CD4-positive, alpha-beta T cell treated with Interleukin-6 at 100 ng/mL for 8 hours (primary cell): ENCODE measurements at regions not wholly inside any gene's neighbourhood (a gene's known extent, or its start where the extent isn't known, plus 50 kb on each side); places are given as distances from the start of the nearest gene placed in this dataset.
"Not testable (repeated sequence)": the region's sequence is repeated elsewhere in the genome, so short reads cannot be mapped to it uniquely, and the experiment has no call there.

ENCODE experiments used
- DNase-seq: peaks from one replicate; pipeline ENCODE4 v3.0.0-alpha.2; 2020; ENCODE audit warnings: mixed read lengths, low spot score

DNA sequence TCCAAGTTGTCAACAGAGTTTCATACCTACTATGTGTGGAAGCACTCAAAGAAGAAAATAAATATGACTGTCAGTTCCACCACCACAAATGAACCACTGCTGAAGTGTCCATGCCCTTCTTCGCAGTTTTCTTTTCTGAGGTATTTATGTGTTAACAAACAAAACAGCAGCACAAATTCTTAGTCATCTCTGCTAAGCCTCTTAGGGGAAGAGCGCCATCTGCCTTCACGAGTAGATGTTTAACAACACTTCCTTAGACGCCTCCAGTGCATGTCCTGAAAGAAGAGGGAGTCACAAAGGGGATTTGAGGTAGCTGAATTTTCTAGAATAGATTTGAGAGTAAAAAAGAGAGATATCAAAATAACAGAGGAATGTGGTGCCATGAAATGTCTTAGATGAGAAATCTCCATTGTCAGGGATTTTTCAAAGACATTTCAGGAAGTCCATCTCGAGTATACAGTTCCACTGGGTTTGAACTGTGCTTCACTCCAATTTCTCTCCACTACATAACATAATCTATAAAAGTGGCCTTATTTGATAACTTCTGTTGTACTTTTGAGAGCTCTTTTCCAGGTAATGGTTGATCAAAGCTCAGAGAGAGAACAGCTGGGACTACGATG is 775.3 kb upstream of the POM121L12 start:
- no peak for DNase-seq

- no peak for DNase-seq
Measured at GRCh38 chr7:52257890-52258289, 777.5 kb upstream of the POM121L12 start.

DNA sequence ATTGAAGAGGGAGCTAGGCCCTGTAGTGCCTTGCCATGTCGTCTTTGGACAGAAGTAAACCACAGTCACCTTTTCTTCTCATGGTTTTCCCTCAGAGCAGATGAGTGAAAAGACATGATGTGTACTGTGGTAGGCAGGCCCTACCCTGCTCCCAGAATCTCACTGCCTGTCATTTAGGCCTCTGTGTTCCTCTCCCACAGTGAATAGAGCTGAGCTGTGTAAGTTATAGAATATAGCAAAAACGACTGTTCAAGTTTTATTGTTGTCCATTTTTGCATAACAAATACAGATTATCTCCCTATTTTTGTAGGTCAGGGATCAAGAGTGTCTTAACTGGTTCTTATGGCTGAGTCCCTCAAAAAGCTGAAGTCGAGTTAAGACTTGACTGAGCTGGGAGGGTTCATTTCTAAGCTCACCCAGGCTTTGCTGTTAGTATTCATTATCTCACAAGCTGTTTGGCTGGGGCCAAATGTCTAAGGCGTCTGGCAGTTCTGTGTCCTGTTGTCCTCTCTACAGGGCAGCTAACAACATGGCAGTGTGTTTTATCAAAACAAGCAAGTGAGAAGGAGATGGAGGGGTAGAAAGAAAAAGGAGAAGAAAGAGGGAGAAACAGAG is 780.9 kb upstream of the POM121L12 start:
- DNase-seq, result no peak

DNA sequence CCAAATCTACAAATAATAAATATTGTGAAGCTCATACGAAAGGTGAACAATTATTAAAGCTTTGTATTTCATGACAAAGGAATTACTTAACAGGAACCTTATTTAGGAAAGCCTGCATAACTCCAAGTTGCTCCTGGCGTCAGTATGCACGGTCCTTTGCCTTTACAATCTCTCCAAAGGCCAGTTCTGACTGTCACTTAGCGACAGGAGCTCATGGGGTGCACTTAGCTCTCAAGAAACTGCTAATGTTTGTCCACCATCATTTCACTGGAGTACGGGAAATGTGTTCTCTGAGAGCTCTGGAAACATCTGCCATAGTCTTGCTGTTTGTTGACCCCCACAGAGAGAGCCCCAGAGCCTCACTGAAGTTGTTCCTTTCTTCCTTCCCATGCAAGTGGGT is 781.5 kb upstream of the POM121L12 start:
- DNase-seq, result no peak

DNA sequence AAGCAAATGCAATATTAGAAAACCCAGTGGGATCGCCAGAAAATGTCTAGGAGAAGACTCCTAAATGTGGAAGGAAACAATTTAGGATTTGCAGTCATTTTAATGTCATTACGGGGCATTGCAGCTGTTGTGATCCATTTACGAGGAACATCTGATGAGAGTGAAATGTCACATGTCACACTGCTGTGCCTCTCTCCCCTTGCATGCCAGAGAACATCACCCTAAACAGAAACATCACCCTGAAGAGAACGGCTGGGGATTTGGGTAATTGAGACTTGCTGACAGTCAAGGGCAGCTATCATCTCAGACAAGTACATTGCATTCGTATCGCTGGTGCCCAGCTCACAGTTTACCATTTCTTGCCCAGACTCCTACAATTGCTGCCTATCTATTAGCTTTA is 785.7 kb upstream of the POM121L12 start:
- no peak for DNase-seq

DNA sequence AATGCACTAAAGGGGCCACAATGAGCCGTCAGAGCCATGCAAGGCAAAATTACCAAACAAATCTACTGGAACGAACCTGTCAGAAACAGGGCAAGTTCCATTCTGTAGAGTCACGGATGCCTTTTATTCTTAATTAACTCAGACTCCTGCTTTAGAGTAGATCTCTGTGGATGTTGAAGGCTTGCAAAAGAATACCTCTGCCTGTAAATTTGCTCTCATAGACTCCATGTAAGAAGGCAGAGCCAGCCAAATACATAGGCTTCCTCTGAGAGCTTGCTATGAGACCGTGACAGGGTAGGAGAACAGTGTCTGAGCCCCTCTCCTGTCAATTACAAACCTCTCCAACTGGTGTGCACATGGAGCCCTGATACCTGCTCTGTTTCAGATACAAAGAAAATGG is 787.9 kb upstream of the POM121L12 start:
- DNase-seq, result no peak

GRCh38 chr7:52243685-52244084 is 791.7 kb upstream of the POM121L12 start:
- no peak for DNase-seq

- no peak for DNase-seq
Measured at GRCh38 chr7:52233248-52233647, 802.2 kb upstream of the POM121L12 start.

- no peak for DNase-seq
Measured at GRCh38 chr7:52211930-52212329, 823.5 kb upstream of the POM121L12 start.

DNA sequence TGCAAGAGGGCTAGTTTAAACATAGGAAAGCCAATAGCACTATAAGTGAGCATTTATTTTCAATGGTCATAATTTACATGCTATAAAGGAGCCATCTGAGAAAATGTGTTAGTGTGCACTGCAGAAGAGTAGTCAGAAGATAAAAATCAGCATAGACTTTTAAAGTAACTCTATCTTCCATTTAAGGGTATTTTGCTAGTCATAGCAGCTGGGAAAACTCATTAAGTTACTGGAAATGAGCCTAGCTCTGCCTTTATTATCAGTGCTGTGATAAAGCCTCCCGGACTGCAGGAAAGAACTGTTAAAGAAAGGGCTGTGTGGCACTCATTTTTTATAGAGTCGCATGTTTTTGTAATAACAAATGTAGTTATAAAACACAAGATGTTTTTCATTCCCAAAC is 825.8 kb upstream of the POM121L12 start:
- no peak for DNase-seq

DNA sequence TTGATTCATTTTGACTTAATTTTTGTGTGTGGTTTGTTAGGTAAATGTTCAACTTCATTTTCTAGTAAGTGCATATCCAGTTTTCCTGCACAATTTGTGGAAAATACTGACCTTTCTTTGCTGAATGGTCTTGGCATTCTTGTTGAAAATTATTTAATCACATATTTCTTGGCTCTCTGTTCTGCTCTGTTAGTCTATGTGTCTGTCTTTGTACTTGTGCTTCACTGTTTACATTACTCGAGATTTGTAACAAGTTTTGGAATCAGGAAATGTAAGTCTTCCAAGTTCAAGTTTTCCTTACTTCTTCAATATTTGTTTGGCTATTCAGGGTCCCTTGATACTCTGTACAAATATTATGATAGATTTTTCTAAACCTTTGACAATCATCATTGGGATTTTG is 838.2 kb upstream of the POM121L12 start:
- DNase-seq, result no peak

DNA sequence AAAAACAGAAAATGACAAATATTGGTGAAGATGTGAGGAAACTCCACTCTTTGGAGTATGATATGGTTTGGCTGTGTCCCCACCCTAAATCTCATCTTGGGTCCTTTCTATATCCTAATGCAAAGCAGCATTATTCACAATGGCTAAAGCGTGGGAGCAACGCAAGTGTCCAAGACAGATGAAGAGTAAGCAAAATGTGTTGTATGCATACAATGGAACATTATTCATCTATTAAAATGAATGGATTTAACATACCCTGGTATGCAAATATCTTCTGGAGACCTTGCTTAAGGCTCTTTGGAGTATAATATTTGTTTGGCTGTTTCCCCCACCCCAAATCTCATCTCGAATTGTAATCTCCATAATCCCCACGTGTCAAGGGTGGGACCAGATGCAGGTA is 839.8 kb upstream of the POM121L12 start:
- no peak for DNase-seq

DNA sequence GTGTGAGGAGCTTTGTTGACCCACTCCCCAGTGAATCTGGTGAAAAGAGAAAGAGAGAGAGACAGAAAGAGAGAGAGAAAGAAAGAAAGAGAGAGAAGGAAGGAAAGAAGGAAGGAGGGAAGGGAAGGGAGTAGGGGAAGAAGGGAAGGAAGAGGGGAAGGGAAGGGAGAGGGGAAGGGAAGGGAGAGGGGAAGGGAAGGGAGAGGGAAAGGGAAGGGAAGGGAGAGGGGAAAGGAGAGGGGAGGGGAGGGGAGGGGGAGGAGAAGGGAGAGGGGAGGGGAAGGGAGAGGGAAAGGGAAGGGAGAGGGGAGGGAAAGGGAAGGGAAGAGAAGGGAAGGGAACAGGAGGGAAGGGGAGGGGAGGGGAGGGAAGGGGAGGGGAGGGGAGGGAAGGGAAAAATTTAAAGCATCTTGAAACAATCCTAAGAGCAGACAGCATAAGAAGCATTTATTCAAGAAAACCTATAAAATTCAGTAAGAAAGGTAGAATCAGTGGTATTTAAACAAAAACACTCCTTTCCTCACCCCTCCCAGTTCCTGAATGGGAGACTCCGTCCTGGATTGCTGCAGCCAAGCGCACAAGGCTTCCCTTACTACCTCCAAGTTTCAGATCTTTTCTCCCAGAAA is 846.2 kb upstream of the POM121L12 start:
- no peak for DNase-seq

- DNase-seq, result no peak
Measured at GRCh38 chr7:52184006-52184703, 851.3 kb upstream of the POM121L12 start.

DNA sequence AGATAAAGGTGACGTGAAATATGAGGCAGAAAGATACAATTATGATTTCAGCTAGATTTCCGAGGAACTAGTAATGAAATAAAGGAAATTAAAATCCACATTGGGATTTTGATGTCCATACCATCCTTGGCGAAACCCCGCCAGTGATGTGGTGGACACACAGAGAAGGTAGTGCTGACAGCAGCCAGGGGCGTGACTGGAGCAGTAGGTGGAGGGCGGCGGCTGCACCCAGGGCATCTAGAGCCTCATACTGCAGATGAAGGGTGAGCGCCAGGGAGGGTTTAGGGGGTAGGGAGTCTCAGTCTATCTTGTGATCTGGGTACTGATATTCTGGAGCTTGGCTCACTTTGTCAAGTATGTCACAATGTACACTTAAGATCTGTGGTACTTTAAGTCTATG is 855.5 kb upstream of the POM121L12 start:
- DNase-seq, result no peak

GRCh38 chr7:52168085-52168484 is 851.5 kb upstream of the COBL start:
- DNase-seq, result no peak

DNA sequence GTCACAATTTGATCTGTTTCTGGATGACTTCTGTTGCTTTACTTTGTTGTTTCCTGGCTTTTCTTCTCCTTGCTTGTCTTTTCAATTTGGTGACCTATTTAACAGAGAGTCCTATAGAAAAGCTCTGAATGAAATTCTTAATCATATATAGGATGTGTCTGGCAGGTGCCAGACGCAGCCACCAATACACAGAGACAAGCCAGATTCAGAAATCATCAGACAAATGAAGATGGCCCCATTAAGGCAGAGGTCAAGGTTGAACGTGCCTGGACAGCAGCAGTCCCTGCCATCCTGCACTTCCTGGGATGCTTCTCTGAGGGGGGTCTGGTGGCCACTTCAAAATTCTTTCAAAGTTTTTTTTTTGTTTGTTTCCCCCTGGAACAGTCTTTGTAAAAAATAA is 846.7 kb upstream of the COBL start:
- DNase-seq, result no peak

GRCh38 chr7:52161483-52161882 is 844.9 kb upstream of the COBL start:
- no peak for DNase-seq

DNA sequence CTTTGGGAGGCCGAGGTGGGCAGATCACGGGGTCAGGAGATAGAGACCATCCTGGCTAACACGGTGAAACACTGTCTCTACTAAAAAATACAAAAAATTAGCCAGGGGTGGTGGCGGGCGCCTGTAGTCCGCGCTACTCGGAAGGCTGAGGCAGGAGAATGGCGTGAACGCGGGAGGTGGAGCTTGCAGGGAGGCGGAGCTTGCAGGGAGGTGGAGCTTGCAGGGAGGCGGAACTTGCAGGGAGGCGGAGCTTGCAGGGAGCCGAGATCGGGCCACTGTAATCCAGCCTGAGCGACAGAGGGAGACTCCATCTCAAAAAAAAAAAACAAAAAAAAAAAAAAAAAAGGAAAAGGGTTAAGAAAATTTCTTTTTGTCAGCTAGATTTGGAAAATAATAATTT is 842.8 kb upstream of the COBL start:
- DNase-seq, result not testable (repeated sequence)

DNA sequence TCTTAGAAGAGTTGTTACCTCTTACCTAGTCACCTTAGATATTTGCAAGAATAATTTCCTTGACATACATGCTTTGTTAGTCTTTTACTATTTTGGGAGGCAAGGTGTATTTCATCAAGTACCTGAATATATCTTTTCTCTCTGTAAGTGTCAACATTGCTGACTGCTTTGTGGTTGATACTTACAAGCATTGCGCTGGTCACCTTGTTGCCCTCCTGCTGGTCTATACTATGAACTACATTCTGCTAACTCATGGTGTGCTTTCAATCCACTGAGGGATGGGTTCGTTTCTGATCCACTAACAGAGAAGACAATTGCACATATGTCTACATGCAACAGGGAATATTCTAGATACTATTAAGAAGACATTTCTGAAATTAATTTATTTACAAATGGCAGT is 837.8 kb upstream of the COBL start:
- no peak for DNase-seq

- no peak for DNase-seq
Measured at GRCh38 chr7:52151559-52151958, 835.0 kb upstream of the COBL start.

DNA sequence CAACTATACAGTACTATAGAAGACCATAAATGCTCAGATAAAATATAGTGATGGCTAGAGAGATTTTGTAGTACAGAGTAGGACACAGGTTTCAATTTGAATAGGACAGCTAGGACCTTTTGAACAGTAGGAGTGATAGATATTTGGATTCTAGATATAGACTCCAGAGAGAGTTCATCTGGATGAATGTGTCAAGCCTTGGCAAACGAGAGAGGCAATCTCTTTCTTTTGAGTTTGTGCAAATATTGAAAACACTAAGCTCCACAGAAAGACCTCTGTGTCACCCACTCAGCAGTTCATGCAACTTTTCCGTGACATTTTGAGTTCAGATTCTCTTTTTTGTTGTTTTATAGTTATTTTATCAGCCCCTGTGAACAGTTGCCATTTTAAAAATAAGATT is 834.3 kb upstream of the COBL start:
- no peak for DNase-seq
